IPS-18c (cell line): ENCODE measurements at regions not wholly inside any gene's neighbourhood (a gene's known extent, or its start where the extent isn't known, plus 50 kb on each side); places are given as distances from the start of the nearest gene placed in this dataset.
"Not testable (repeated sequence)": the region's sequence is repeated elsewhere in the genome, so short reads cannot be mapped to it uniquely, and the experiment has no call there.

ENCODE experiments used
- H3K4me3 ChIP-seq: 2 replicates; pipeline ENCODE4 v1.7.0; 2013; ENCODE audit warnings: low read depth, mild to moderate bottlenecking, low read length, moderate library complexity; ENCODE audit not compliant: insufficient read depth
- H3K9me3 ChIP-seq: one replicate; pipeline ENCODE4 v1.6.1; 2013; ENCODE audit warnings: mild to moderate bottlenecking, low read length, moderate library complexity; ENCODE audit not compliant: control insufficient read depth, insufficient read depth

GRCh38 chr5:164132358-164132757, 626.9 kb downstream of the MAT2B start:
- H3K4me3 ChIP-seq, result no peak overlapping the region

GRCh38 chr5:164137095-164137494, 631.7 kb downstream of the MAT2B start:
- no peak overlapping the region for H3K4me3 ChIP-seq
- H3K9me3 ChIP-seq, result peaks cover 4% of the 10 kb centered on the region

More at GRCh38 chr5:164132358-164132757, 626.9 kb downstream of the MAT2B start:
- peaks cover 7% of the 10 kb centered on the region for H3K9me3 ChIP-seq

- no peak overlapping the region for H3K4me3 ChIP-seq
- no peaks in the 10 kb centered on the region for H3K9me3 ChIP-seq
Measured at GRCh38 chr5:164139423-164139822, 634.0 kb downstream of the MAT2B start.

- H3K9me3 ChIP-seq, result no peaks in the 10 kb centered on the region
- no peak overlapping the region for H3K4me3 ChIP-seq
Measured at GRCh38 chr5:164145458-164145857, 640.0 kb downstream of the MAT2B start.

GRCh38 chr5:164146223-164146622, 640.8 kb downstream of the MAT2B start:
- Histone ChIP-seq H3K9me3 (no peaks in the 10 kb centered on the region), H3K4me3 (no peak overlapping the region)

DNA sequence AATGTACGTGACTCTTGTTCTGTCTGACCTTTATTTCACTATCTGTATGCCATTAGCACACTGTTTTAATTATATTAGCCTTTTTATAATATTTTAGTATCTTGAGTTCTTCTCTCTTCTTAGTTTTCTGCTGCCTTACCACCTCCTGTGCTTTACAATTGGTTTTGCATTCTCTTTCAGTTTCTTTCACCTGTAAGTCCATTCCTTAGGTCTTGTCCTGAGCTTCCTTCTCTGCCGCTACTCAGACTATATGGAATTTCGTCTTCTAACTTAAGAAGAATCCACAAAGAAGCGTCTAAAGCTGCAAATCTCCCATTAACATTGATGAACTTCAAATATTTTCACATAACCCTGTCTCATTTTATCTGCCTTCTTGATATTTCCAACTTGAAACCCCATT, 642.9 kb downstream of the MAT2B start:
- Histone ChIP-seq H3K9me3 (no peaks in the 10 kb centered on the region), H3K4me3 (no peak overlapping the region)

DNA sequence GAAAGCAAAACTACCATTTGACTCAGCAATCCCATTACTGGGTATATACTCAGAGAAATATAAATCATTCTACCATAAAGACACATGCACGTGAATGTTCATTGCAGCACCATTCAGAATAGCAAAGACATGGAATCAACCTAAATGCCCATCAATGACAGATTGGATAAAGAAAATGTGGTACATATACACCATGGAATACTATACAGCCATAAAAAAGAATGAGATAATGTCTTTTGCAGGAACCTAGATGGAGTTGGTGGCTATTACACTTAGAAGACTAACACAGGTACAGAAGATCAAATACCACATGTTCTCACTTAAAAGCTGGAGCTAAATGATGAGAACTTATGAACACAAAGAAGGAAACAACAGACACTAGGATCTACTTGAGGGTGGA, 647.1 kb downstream of the MAT2B start:
- not testable (repeated sequence) for H3K9me3 ChIP-seq, H3K4me3 ChIP-seq

GRCh38 chr5:164153469-164154172, 648.2 kb downstream of the MAT2B start:
- Histone ChIP-seq H3K4me3 (no peak overlapping the region), H3K9me3 (no peaks in the 10 kb centered on the region)

DNA sequence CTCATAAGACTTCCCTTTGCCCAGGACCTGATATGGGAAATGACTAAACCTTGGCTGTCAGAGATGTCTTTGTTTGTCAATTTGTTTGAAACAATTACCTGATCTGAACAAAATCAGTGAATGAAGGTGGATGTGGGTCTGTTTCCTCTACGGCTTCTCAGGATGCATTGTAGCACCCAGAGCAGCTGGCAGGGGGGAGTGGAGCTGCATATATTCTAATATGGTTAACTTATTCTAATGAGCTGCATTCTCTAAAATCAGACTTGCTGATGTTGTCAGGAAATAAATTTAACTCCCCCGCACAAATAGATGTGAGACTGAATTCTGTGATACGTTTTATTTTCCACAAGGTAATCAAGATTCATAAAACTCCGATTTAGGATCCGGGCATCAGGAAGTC, 665.4 kb downstream of the MAT2B start:
- H3K4me3 ChIP-seq, result no peak overlapping the region

DNA sequence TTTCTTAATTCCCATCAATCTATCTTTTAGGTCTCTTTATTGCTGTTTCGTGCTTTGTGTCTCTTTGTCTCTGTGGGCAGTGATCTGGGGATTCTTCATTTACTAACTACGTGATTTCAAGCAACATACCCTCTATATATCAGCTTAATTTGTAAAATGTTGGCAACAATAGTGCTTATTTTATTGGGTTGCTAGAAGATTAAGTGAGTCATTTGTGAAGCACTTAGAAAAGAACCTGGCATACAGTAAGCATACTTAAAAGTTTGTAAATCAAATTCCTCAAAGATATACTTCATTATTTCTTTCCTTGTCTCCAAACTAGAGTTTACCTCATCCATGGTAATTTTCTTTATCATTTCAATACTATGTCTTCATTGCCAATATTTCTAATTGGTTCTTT, 669.7 kb downstream of the MAT2B start:
- no peaks in the 10 kb centered on the region for H3K9me3 ChIP-seq
- no peak overlapping the region for H3K4me3 ChIP-seq

More for the DNA sequence above, 665.4 kb downstream of the MAT2B start:
- no peaks in the 10 kb centered on the region for H3K9me3 ChIP-seq

DNA sequence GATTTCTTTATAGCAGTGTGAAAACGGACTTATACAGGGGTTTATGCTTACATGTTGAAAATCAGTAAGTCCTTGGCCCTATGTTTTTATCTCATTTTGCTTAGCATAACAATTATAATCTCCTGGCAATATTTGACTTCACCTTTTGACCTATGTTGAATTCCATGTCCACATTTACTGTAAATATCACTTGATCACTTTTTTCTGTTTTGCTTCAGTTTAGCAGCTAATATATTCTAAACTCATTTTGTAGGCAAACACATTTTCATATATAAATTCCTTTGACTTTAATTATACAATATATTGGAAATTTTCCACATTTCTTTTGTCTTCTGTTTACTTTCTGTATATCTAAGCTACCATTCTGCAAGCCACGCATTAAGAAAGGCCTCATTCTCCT, 674.0 kb downstream of the MAT2B start:
- H3K4me3 ChIP-seq, result no peak overlapping the region

GRCh38 chr5:164181604-164182003, 676.2 kb downstream of the MAT2B start:
- Histone ChIP-seq H3K9me3 (no peaks in the 10 kb centered on the region), H3K4me3 (no peak overlapping the region)

More for the DNA sequence above, 674.0 kb downstream of the MAT2B start:
- H3K9me3 ChIP-seq, result no peaks in the 10 kb centered on the region

DNA sequence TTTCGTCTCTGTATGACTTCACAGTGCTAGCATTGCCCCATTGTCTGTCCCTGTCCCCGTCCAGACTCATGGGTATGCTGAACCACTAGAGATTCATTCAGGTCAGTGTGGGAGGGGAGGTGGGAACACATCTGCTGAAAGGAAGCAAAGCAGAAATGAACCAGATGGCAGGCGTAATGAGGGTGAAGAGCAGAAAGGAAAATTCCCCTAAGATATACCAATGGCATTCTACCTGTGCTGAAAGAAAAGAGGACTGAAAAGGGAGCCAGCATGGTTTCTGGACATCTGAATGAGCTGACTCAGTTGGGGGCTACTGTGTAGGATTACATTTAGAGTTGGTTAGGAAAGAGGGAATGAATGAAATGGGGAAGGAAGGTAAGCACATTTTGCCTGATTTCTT, 678.7 kb downstream of the MAT2B start:
- H3K4me3 ChIP-seq, result no peak overlapping the region
- H3K9me3 ChIP-seq, result no peaks in the 10 kb centered on the region

- H3K9me3 ChIP-seq, result no peaks in the 10 kb centered on the region
- no peak overlapping the region for H3K4me3 ChIP-seq
Measured at GRCh38 chr5:164185000-164185399, 679.6 kb downstream of the MAT2B start.

- Histone ChIP-seq H3K4me3 (no peak overlapping the region), H3K9me3 (no peaks in the 10 kb centered on the region)
Measured at GRCh38 chr5:164186550-164186949, 681.1 kb downstream of the MAT2B start.

GRCh38 chr5:164187785-164188184, 682.4 kb downstream of the MAT2B start:
- Histone ChIP-seq H3K4me3 (no peak overlapping the region), H3K9me3 (no peaks in the 10 kb centered on the region)

GRCh38 chr5:164188733-164189148, 683.3 kb downstream of the MAT2B start:
- no peak overlapping the region for H3K4me3 ChIP-seq

GRCh38 chr5:164191240-164191639, 685.8 kb downstream of the MAT2B start:
- H3K4me3 ChIP-seq, result no peak overlapping the region
- no peaks in the 10 kb centered on the region for H3K9me3 ChIP-seq

More at GRCh38 chr5:164188733-164189148, 683.3 kb downstream of the MAT2B start:
- no peaks in the 10 kb centered on the region for H3K9me3 ChIP-seq

DNA sequence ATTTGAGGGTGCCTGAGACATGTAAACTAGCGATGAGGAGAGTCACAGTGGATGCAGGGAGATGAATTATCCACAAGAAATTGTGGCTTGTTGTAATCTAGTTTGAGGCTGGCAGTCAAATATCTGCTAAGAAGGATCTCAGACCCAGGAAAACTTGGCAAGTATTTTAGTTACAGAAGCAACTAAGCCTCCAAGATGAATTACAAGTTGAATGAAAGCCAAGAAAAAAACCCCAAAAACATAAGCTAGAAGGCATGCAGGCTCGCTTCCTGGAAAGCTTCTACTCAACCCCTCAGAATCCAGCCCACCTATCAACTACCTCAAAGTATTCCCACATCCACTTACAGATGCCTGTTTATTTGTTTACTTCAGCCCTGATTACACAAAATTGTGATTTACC, 696.9 kb downstream of the MAT2B start:
- no peak overlapping the region for H3K4me3 ChIP-seq
- H3K9me3 ChIP-seq, result no peaks in the 10 kb centered on the region
